Osteocyte (in vitro differentiated cells): ENCODE measurements at regions not wholly inside any gene's neighbourhood (a gene's known extent, or its start where the extent isn't known, plus 50 kb on each side); places are given as distances from the start of the nearest gene placed in this dataset.

Source experiments
- DNase-seq: peaks from one replicate; pipeline ENCODE4 v3.0.0; 2021; ENCODE audit warnings: mixed read lengths; ENCODE audit not compliant: unreplicated experiment; ENCODE audit errors: extremely low spot score
- H3K27ac Mint-ChIP-seq: one replicate; pipeline ENCODE4 v1.8.0; 2021; ENCODE audit warnings: mild to moderate bottlenecking, mixed read lengths; ENCODE audit not compliant: unreplicated experiment
- H3K27me3 Mint-ChIP-seq: one replicate; pipeline ENCODE4 v1.8.0; 2021; ENCODE audit warnings: mixed read lengths; ENCODE audit not compliant: unreplicated experiment
- H3K36me3 Mint-ChIP-seq: one replicate; pipeline ENCODE4 v1.8.0; 2021; ENCODE audit warnings: mixed read lengths; ENCODE audit not compliant: unreplicated experiment
- H3K4me1 Mint-ChIP-seq: one replicate; pipeline ENCODE4 v1.8.0; 2021; ENCODE audit warnings: mixed read lengths; ENCODE audit not compliant: unreplicated experiment
- H3K4me3 Mint-ChIP-seq: one replicate; pipeline ENCODE4 v1.8.0; 2021; ENCODE audit warnings: mild to moderate bottlenecking, moderate library complexity, mixed read lengths; ENCODE audit not compliant: unreplicated experiment
- H3K9me3 Mint-ChIP-seq: one replicate; pipeline ENCODE4 v1.8.0; 2021; ENCODE audit warnings: mixed read lengths; ENCODE audit not compliant: unreplicated experiment
- CTCF ChIP-seq: fragments of 200-600 bp; sonication (generic); IDR thresholded peaks from 2 replicates; pipeline ENCODE4 v1.5.0; 2021; ENCODE audit warnings: antibody characterized with exemption, mild to moderate bottlenecking, moderate library complexity

- no peaks in the 10 kb centered on the region for H3K27me3 Mint-ChIP-seq
- peaks cover 5% of the 10 kb centered on the region for H3K9me3 Mint-ChIP-seq
- no peak for TF ChIP-seq CTCF
Measured at GRCh38 chr18:43934322-43934721, 657.0 kb upstream of the SYT4 start.

GRCh38 chr18:43934781-43935471 lies 657.6 kb upstream of the SYT4 start:
- Mint-ChIP-seq H3K27ac (peak overlapping the region; percentile 88), H3K27me3 (no peaks in the 10 kb centered on the region), H3K36me3 (peaks cover 8% of the 10 kb centered on the region), H3K4me3 (no peak overlapping the region), H3K9me3 (peaks cover 7% of the 10 kb centered on the region), H3K4me1 (peaks cover 58% of the 10 kb centered on the region)
- no peak for TF ChIP-seq CTCF
- DNase-seq, result no peak

More at GRCh38 chr18:43934322-43934721, 657.0 kb upstream of the SYT4 start:
- Mint-ChIP-seq H3K4me3 (no peak overlapping the region), H3K36me3 (peaks cover 6% of the 10 kb centered on the region), H3K27ac (peak overlapping the region; percentile 88), H3K4me1 (peaks cover 58% of the 10 kb centered on the region)
- no peak for DNase-seq

GRCh38 chr18:43936176-43936575 lies 658.9 kb upstream of the SYT4 start:
- H3K4me1 Mint-ChIP-seq, result peaks cover 51% of the 10 kb centered on the region
- no peak for DNase-seq
- no peak for TF ChIP-seq CTCF

GRCh38 chr18:43949291-43949690 lies 672.0 kb upstream of the SYT4 start:
- Mint-ChIP-seq H3K4me3 (no peak overlapping the region), H3K27me3 (no peaks in the 10 kb centered on the region), H3K36me3 (peaks cover 5% of the 10 kb centered on the region), H3K27ac (no peak overlapping the region), H3K4me1 (peaks cover 5% of the 10 kb centered on the region), H3K9me3 (peaks cover 10% of the 10 kb centered on the region)
- TF ChIP-seq CTCF, result no peak
- DNase-seq, result no peak

More at GRCh38 chr18:43936176-43936575, 658.9 kb upstream of the SYT4 start:
- peak overlapping the region; percentile 88 for H3K27ac Mint-ChIP-seq
- H3K36me3 Mint-ChIP-seq, result peaks cover 5% of the 10 kb centered on the region
- H3K27me3 Mint-ChIP-seq, result no peaks in the 10 kb centered on the region
- H3K4me3 Mint-ChIP-seq, result no peak overlapping the region
- peaks cover 7% of the 10 kb centered on the region for H3K9me3 Mint-ChIP-seq

GRCh38 chr18:43950062-43950461 lies 672.8 kb upstream of the SYT4 start:
- DNase-seq, result no peak
- H3K27ac Mint-ChIP-seq, result no peak overlapping the region
- no peaks in the 10 kb centered on the region for H3K27me3 Mint-ChIP-seq
- H3K9me3 Mint-ChIP-seq, result peaks cover 10% of the 10 kb centered on the region
- TF ChIP-seq CTCF, result no peak
- H3K4me3 Mint-ChIP-seq, result no peak overlapping the region
- peaks cover 5% of the 10 kb centered on the region for H3K36me3 Mint-ChIP-seq
- peaks cover 5% of the 10 kb centered on the region for H3K4me1 Mint-ChIP-seq
